Gastrocnemius medialis (tissue), 4 donors: ENCODE measurements at regions not wholly inside any gene's neighbourhood (a gene's known extent, or its start where the extent isn't known, plus 50 kb on each side); places are given as distances from the start of the nearest gene placed in this dataset.

Experiments used
- ATAC-seq, 2 donors: fragments of 150-250 bp; one replicate each; pipeline ENCODE4 v1.9.1; 2016
- DNase-seq, 2 donors: peaks; one replicate each; pipeline ENCODE4 v3.0.0-alpha.2; 2019
- H3K27ac ChIP-seq, 4 donors: fragments of 200-600 bp; sonication (generic); 1 replicate in 1 of 4; 2 replicates in 3 of 4; pipeline ENCODE4 v1.5.1; 2016 to 2018; ENCODE audit warnings: mild to moderate bottlenecking in 2 of 4, moderate library complexity in 1 of 4
- H3K27me3 ChIP-seq, 3 donors: fragments of 200-600 bp; sonication (generic) in 2 of 3; 1 replicate in 1 of 3; 2 replicates in 2 of 3; pipeline versions ENCODE4 v1.5.1 to v1.6.0; 2016 to 2019; ENCODE audit warnings: mild to moderate bottlenecking in 1 of 3, moderate library complexity in 1 of 3
- H3K36me3 ChIP-seq, 2 donors: fragments of 200-600 bp; sonication (generic) in 1 of 2; one replicate each; pipeline ENCODE4 v1.5.1; 2017 to 2018
- H3K4me1 ChIP-seq, 2 donors: fragments of 200-600 bp; sonication (generic) in 1 of 2; one replicate each; pipeline ENCODE4 v1.5.1; 2016 to 2017; ENCODE audit warnings: mild to moderate bottlenecking in 2 of 2
- H3K4me3 ChIP-seq, 4 donors: fragments of 200-600 bp; sonication (generic) in 3 of 4; 1 replicate in 1 of 4; 2 replicates in 3 of 4; pipeline ENCODE4 v1.5.1; 2016 to 2019; ENCODE audit warnings: mild to moderate bottlenecking in 2 of 4
- H3K9me3 ChIP-seq, 3 donors: fragments of 200-600 bp; sonication (generic) in 2 of 3; 1 replicate in 1 of 3; 2 replicates in 2 of 3; pipeline ENCODE4 v1.5.1; 2016 to 2019
- CTCF ChIP-seq, 5 experiments: fragments of 450-650 bp in 3 of 5; fragments of 200-600 bp in 2 of 5; sonication (generic) in 2 of 5; IDR thresholded peaks in 4 of 5; conservative IDR thresholded peaks in 1 of 5; 1 replicate in 4 of 5; 2 replicates in 1 of 5; pipeline ENCODE4 v1.5.1; 2016 to 2019; ENCODE audit warnings: antibody characterized with exemption in 5 of 5, mild to moderate bottlenecking in 3 of 5, moderate library complexity in 3 of 5
- POLR2A ChIP-seq, 2 donors: fragments of 450-650 bp; IDR thresholded peaks; one replicate each; pipeline ENCODE4 v1.6.1; 2017; ENCODE audit warnings: antibody characterized with exemption in 2 of 2, mild to moderate bottlenecking in 2 of 2, moderate library complexity in 2 of 2
- in situ Hi-C, 4 donors: fragments of 200-750 bp; cut with MboI; loops; one replicate each; pipeline versions ENCODE4 v1.15.0 to v1.8.0; 2017; ENCODE audit warnings: low sequenced_read_pairs in 4 of 4
- intact Hi-C: fragments of 100-400 bp; cut with DNase I; formaldehyde crosslinking; loops from one replicate; pipeline ENCODE4 v1.15.1; 2023; ENCODE audit warnings: low total_unique reads

GRCh38 chr2:41062336-41062735 lies 610.4 kb upstream of the SLC8A1 start:
- H3K27ac ChIP-seq: no peak overlapping the region
- no peaks in the 10 kb centered on the region for H3K4me1 ChIP-seq
- no peaks in the 10 kb centered on the region for H3K9me3 ChIP-seq
- in situ Hi-C loops: no loop called here
- TF ChIP-seq POLR2A (IDR thresholded peaks at IDR 0.05) (no peak), CTCF (IDR thresholded peaks at IDR 0.05 in 4 of 5, conservative IDR thresholded peaks at IDR 0.05 in 1 of 5) (no peak)
- H3K4me3 ChIP-seq: no peak overlapping the region
- DNase-seq (no peak), ATAC-seq (no peak)
- H3K36me3 ChIP-seq: no peaks in the 10 kb centered on the region
- intact Hi-C loops: no loop called here
- no peaks in the 10 kb centered on the region for H3K27me3 ChIP-seq

DNA sequence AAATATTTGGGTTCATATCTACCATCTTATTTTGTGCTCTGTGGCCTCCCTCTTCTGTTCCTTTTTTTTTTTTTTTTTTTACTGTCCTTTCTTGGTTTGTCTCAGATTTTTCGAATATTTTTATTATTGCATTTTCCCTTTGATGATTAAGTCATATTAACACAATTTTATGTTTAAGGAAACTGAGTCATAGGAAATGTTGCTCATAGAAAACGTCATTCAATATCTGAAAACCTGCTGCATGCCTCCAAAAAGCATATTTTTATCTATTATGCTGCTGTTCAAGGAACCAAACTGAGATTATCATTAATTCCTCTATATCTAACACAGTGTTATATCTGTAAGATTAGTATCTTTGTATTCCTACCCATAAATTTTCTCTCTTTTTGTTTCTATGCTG lies 614.3 kb upstream of the SLC8A1 start:
- DNase-seq: no peak
- intact Hi-C loops (no loop called here), in situ Hi-C loops (no loop called here)
- no peak for ATAC-seq
- Histone ChIP-seq H3K36me3 (no peaks in the 10 kb centered on the region), H3K27ac (no peak overlapping the region), H3K9me3 (no peaks in the 10 kb centered on the region), H3K27me3 (no peaks in the 10 kb centered on the region), H3K4me3 (no peak overlapping the region), H3K4me1 (no peaks in the 10 kb centered on the region)
- TF ChIP-seq POLR2A (IDR thresholded peaks at IDR 0.05) (no peak), CTCF (IDR thresholded peaks at IDR 0.05 in 4 of 5, conservative IDR thresholded peaks at IDR 0.05 in 1 of 5) (no peak)

- H3K4me3 ChIP-seq: no peak overlapping the region
- no peaks in the 10 kb centered on the region for H3K4me1 ChIP-seq
- no peaks in the 10 kb centered on the region for H3K27me3 ChIP-seq
- no peak overlapping the region for H3K27ac ChIP-seq
- H3K9me3 ChIP-seq: no peaks in the 10 kb centered on the region
- H3K36me3 ChIP-seq: no peaks in the 10 kb centered on the region
- DNase-seq: no peak
- no peak for ATAC-seq
- intact Hi-C loops: no loop called here
- TF ChIP-seq CTCF (IDR thresholded peaks at IDR 0.05 in 4 of 5, conservative IDR thresholded peaks at IDR 0.05 in 1 of 5): no peak
- TF ChIP-seq POLR2A (IDR thresholded peaks at IDR 0.05): no peak
- in situ Hi-C loops: no loop called here
These were observed 616.9 kb upstream of the SLC8A1 start for GRCh38 chr2:41068740-41069139.

GRCh38 chr2:41078341-41078740 lies 626.5 kb upstream of the SLC8A1 start:
- intact Hi-C loops (no loop called here), in situ Hi-C loops (no loop called here)
- Histone ChIP-seq H3K27me3 (no peaks in the 10 kb centered on the region), H3K4me3 (no peak overlapping the region), H3K9me3 (no peaks in the 10 kb centered on the region), H3K27ac (no peak overlapping the region), H3K4me1 (no peaks in the 10 kb centered on the region), H3K36me3 (no peaks in the 10 kb centered on the region)
- DNase-seq (no peak), ATAC-seq (no peak)
- TF ChIP-seq POLR2A (IDR thresholded peaks at IDR 0.05) (no peak), CTCF (IDR thresholded peaks at IDR 0.05 in 4 of 5, conservative IDR thresholded peaks at IDR 0.05 in 1 of 5) (no peak)

DNA sequence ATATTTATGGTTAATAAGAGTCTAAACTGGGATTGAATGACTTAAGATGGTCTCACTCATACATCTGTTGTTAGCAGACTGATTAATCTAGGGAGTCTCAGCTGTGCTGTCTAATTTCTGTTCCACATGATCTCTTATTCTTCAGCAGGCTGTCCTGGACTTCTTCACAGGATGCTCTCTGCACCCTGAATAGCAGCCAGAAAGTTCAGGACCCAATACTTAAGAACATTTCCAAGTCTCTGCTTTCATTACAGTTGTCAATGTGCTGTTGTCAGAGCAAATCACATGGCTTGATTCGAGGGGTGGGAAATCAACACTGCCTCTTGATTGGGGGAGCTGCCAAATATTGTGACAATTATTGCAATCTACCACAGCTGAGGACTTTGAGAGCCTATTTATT lies 627.1 kb upstream of the SLC8A1 start:
- intact Hi-C loops: no loop called here
- no peak overlapping the region for H3K27ac ChIP-seq
- in situ Hi-C loops: no loop called here
- no peaks in the 10 kb centered on the region for H3K27me3 ChIP-seq
- H3K9me3 ChIP-seq: no peaks in the 10 kb centered on the region
- DNase-seq (no peak), ATAC-seq (no peak)
- H3K36me3 ChIP-seq: no peaks in the 10 kb centered on the region
- no peak overlapping the region for H3K4me3 ChIP-seq
- H3K4me1 ChIP-seq: no peaks in the 10 kb centered on the region
- no peak for TF ChIP-seq POLR2A (IDR thresholded peaks at IDR 0.05)
- TF ChIP-seq CTCF (IDR thresholded peaks at IDR 0.05 in 4 of 5, conservative IDR thresholded peaks at IDR 0.05 in 1 of 5): no peak
